ENCODE measurements at regions not wholly inside any gene's neighbourhood (a gene's known extent, or its start where the extent isn't known, plus 50 kb on each side); places are given as distances from the start of the nearest gene placed in this dataset.

GRCh38 chr14:31961896-31962295 lies 115.2 kb upstream of the ARHGAP5 start:
- Histone ChIP-seq H3K4me3 (no peak overlapping the region), H3K27me3 (replicated peaks in 1 of 7) (no peaks in the 10 kb centered on the region), H3K4me1 (peaks cover 0 to 28% (median 20%) of the 10 kb centered on the region in 6 donors), H3K9me3 (peaks cover 0 to 8% (median 0%) of the 10 kb centered on the region in 8 donors), H3K36me3 (no peaks in the 10 kb centered on the region), H3K27ac (peak overlapping the region in 2 of 8 donors; percentile 19 to 20)
- intact Hi-C loops (cut with DNase I; ENCODE audit: low total_unique reads), result no loop called here
- WGBS, 5 donors, result 88 to 95% (median 92%) methylated on average over 3 of the region's 3 CpGs
- no peak for DNase-seq
- TF ChIP-seq POLR2AphosphoS5 (IDR thresholded peaks at IDR 0.05) (no peak), CTCF (IDR thresholded peaks at IDR 0.05 in 8 of 11, conservative IDR thresholded peaks at IDR 0.05 in 3 of 11) (no peak), POLR2A (IDR thresholded peaks at IDR 0.05) (no peak)

GRCh38 chr14:31962920-31963319 lies 114.2 kb upstream of the ARHGAP5 start:
- intact Hi-C loops (cut with DNase I; ENCODE audit: low total_unique reads), result no loop called here
- 92 to 98% (median 94%) methylated on average over 4 of the region's 4 CpGs for WGBS, 5 donors
- Histone ChIP-seq H3K4me3 (no peak overlapping the region), H3K27me3 (replicated peaks in 1 of 7) (no peaks in the 10 kb centered on the region), H3K4me1 (peaks cover under 1 to 38% (median 26%) of the 10 kb centered on the region in 6 donors), H3K27ac (peak overlapping the region in 4 of 8 donors; percentile 2 to 77 (median 24)), H3K9me3 (peaks cover 0 to 8% (median 0%) of the 10 kb centered on the region in 8 donors), H3K36me3 (no peaks in the 10 kb centered on the region)
- no peak for TF ChIP-seq POLR2AphosphoS5 (IDR thresholded peaks at IDR 0.05)
- no peak for TF ChIP-seq POLR2A (IDR thresholded peaks at IDR 0.05)
- no peak for TF ChIP-seq CTCF (IDR thresholded peaks at IDR 0.05 in 8 of 11, conservative IDR thresholded peaks at IDR 0.05 in 3 of 11)
- DNase-seq, result no peak

GRCh38 chr14:31963587-31963986 lies 113.5 kb upstream of the ARHGAP5 start:
- no peaks in the 10 kb centered on the region for H3K27me3 ChIP-seq (replicated peaks in 1 of 7)
- intact Hi-C loops (cut with DNase I; ENCODE audit: low total_unique reads), result no loop called here
- H3K4me1 ChIP-seq, result peaks cover 7 to 45% (median 33%) of the 10 kb centered on the region in 6 donors
- TF ChIP-seq POLR2AphosphoS5 (IDR thresholded peaks at IDR 0.05) (no peak), POLR2A (IDR thresholded peaks at IDR 0.05) (no peak), CTCF (IDR thresholded peaks at IDR 0.05 in 8 of 11, conservative IDR thresholded peaks at IDR 0.05 in 3 of 11) (no peak)
- H3K27ac ChIP-seq, result peak overlapping the region in 5 of 8 donors; percentile 74 to 87 (median 80)
- H3K4me3 ChIP-seq, result no peak overlapping the region
- no peak for DNase-seq
- H3K36me3 ChIP-seq, result no peaks in the 10 kb centered on the region
- peaks cover 0 to 8% (median 0%) of the 10 kb centered on the region in 8 donors for H3K9me3 ChIP-seq
- 50 to 80% (median 59%) methylated on average over 2 of the region's 2 CpGs for WGBS, 5 donors

GRCh38 chr14:31964490-31964889 lies 112.6 kb upstream of the ARHGAP5 start:
- Histone ChIP-seq H3K36me3 (no peaks in the 10 kb centered on the region), H3K27ac (peak overlapping the region; percentile 45 to 87 (median 78)), H3K9me3 (peaks cover 0 to 8% (median 0%) of the 10 kb centered on the region in 8 donors), H3K4me3 (no peak overlapping the region), H3K27me3 (replicated peaks in 1 of 7) (no peaks in the 10 kb centered on the region), H3K4me1 (peaks cover 8 to 53% (median 37%) of the 10 kb centered on the region in 6 donors)
- no peak for DNase-seq
- intact Hi-C loops (cut with DNase I; ENCODE audit: low total_unique reads), result no loop called here
- WGBS, 5 donors, result 79 to 89% (median 85%) methylated on average over 6 of the region's 6 CpGs
- no peak for TF ChIP-seq CTCF (IDR thresholded peaks at IDR 0.05 in 8 of 11, conservative IDR thresholded peaks at IDR 0.05 in 3 of 11)
- no peak for TF ChIP-seq POLR2AphosphoS5 (IDR thresholded peaks at IDR 0.05)
- TF ChIP-seq POLR2A (IDR thresholded peaks at IDR 0.05), result no peak
